ENCODE measurements at regions not wholly inside any gene's neighbourhood (a gene's known extent, or its start where the extent isn't known, plus 50 kb on each side); places are given as distances from the start of the nearest gene placed in this dataset.
A peak's percentile ranks its signal among the peaks of the same experiment; 100 is the strongest.

GRCh38 chr6:14422917-14423316, 305.3 kb downstream of the CD83 start:
- H3K27me3 ChIP-seq (ENCODE audit: insufficient read depth, low read length) = no peaks in the 10 kb centered on the region
- no peaks in the 10 kb centered on the region for H3K79me2 ChIP-seq (ENCODE audit: insufficient read depth, low read length)
- H4K20me1 ChIP-seq (ENCODE audit: insufficient read depth, low read length) = no peaks in the 10 kb centered on the region
- H3K36me3 ChIP-seq (ENCODE audit: insufficient read depth, low read length) = no peaks in the 10 kb centered on the region
- no peaks in the 10 kb centered on the region for H3K9me3 ChIP-seq (ENCODE audit: low read depth, low read length)
- H2AFZ ChIP-seq (ENCODE audit: low read length) = no peak overlapping the region
- H3K4me1 ChIP-seq (ENCODE audit: insufficient read depth, low read length) = peaks cover 4% of the 10 kb centered on the region
- H3K4me3 ChIP-seq (ENCODE audit: insufficient read depth, low read length) = no peak overlapping the region
- no peak overlapping the region for H3K4me2 ChIP-seq (ENCODE audit: insufficient read depth, low read length)
- TF ChIP-seq CTCF (IDR thresholded peaks at IDR 0.05; ENCODE audit: extremely low read depth, low read depth, low read length) = no peak
- no peak overlapping the region for H3K27ac ChIP-seq (ENCODE audit: low read depth, low read length)
- no peak for DNase-seq (ENCODE audit: insufficient read length, low spot score, missing footprints)

- Histone ChIP-seq H3K79me2 (ENCODE audit: insufficient read depth, low read length) (no peaks in the 10 kb centered on the region), H3K27ac (ENCODE audit: low read depth, low read length) (no peak overlapping the region), H3K4me3 (ENCODE audit: insufficient read depth, low read length) (no peak overlapping the region), H3K4me2 (ENCODE audit: insufficient read depth, low read length) (peak overlapping the region; percentile 16), H3K4me1 (ENCODE audit: insufficient read depth, low read length) (peaks cover 4% of the 10 kb centered on the region), H3K9me3 (ENCODE audit: low read depth, low read length) (no peaks in the 10 kb centered on the region), H2AFZ (ENCODE audit: low read length) (no peak overlapping the region), H3K36me3 (ENCODE audit: insufficient read depth, low read length) (no peaks in the 10 kb centered on the region), H4K20me1 (ENCODE audit: insufficient read depth, low read length) (no peaks in the 10 kb centered on the region), H3K27me3 (ENCODE audit: insufficient read depth, low read length) (no peaks in the 10 kb centered on the region)
- DNase-seq (ENCODE audit: insufficient read length, low spot score, missing footprints) = no peak
- TF ChIP-seq CTCF (IDR thresholded peaks at IDR 0.05; ENCODE audit: extremely low read depth, low read depth, low read length) = no peak
Measured at GRCh38 chr6:14423330-14423729, 305.8 kb downstream of the CD83 start.

- no peaks in the 10 kb centered on the region for H3K27me3 ChIP-seq (ENCODE audit: insufficient read depth, low read length)
- no peak for TF ChIP-seq CTCF (IDR thresholded peaks at IDR 0.05; ENCODE audit: extremely low read depth, low read depth, low read length)
- DNase-seq (ENCODE audit: insufficient read length, low spot score, missing footprints) = no peak
- H3K4me1 ChIP-seq (ENCODE audit: insufficient read depth, low read length) = peaks cover 4% of the 10 kb centered on the region
- H3K9me3 ChIP-seq (ENCODE audit: low read depth, low read length) = no peaks in the 10 kb centered on the region
- no peak overlapping the region for H2AFZ ChIP-seq (ENCODE audit: low read length)
- H3K36me3 ChIP-seq (ENCODE audit: insufficient read depth, low read length) = no peaks in the 10 kb centered on the region
- H3K4me3 ChIP-seq (ENCODE audit: insufficient read depth, low read length) = no peak overlapping the region
- no peaks in the 10 kb centered on the region for H3K79me2 ChIP-seq (ENCODE audit: insufficient read depth, low read length)
- H3K4me2 ChIP-seq (ENCODE audit: insufficient read depth, low read length) = no peak overlapping the region
- no peaks in the 10 kb centered on the region for H4K20me1 ChIP-seq (ENCODE audit: insufficient read depth, low read length)
- H3K27ac ChIP-seq (ENCODE audit: low read depth, low read length) = no peak overlapping the region
Measured at GRCh38 chr6:14423955-14424354, 306.4 kb downstream of the CD83 start.

GRCh38 chr6:14425805-14426204, 308.2 kb downstream of the CD83 start:
- no peak overlapping the region for H3K4me2 ChIP-seq (ENCODE audit: insufficient read depth, low read length)
- no peak for DNase-seq (ENCODE audit: insufficient read length, low spot score, missing footprints)
- no peaks in the 10 kb centered on the region for H4K20me1 ChIP-seq (ENCODE audit: insufficient read depth, low read length)
- H3K79me2 ChIP-seq (ENCODE audit: insufficient read depth, low read length) = no peaks in the 10 kb centered on the region
- no peaks in the 10 kb centered on the region for H3K9me3 ChIP-seq (ENCODE audit: low read depth, low read length)
- no peaks in the 10 kb centered on the region for H3K36me3 ChIP-seq (ENCODE audit: insufficient read depth, low read length)
- no peak for TF ChIP-seq CTCF (IDR thresholded peaks at IDR 0.05; ENCODE audit: extremely low read depth, low read depth, low read length)
- no peak overlapping the region for H3K4me3 ChIP-seq (ENCODE audit: insufficient read depth, low read length)
- H3K27ac ChIP-seq (ENCODE audit: low read depth, low read length) = no peak overlapping the region
- H3K4me1 ChIP-seq (ENCODE audit: insufficient read depth, low read length) = peaks cover 4% of the 10 kb centered on the region
- no peak overlapping the region for H2AFZ ChIP-seq (ENCODE audit: low read length)
- no peaks in the 10 kb centered on the region for H3K27me3 ChIP-seq (ENCODE audit: insufficient read depth, low read length)
